Endothelial cell (in vitro differentiated cells): ENCODE measurements at regions not wholly inside any gene's neighbourhood (a gene's known extent, or its start where the extent isn't known, plus 50 kb on each side); places are given as distances from the start of the nearest gene placed in this dataset.

Experiments
- DNase-seq: peaks from one replicate; pipeline ENCODE4 v3.0.0; 2021; ENCODE audit warnings: low spot score
- H3K27ac Mint-ChIP-seq: one replicate; pipeline ENCODE4 v1.8.0; 2021; ENCODE audit warnings: mixed read lengths, inconsistent platforms; ENCODE audit not compliant: unreplicated experiment
- H3K27me3 Mint-ChIP-seq: one replicate; pipeline ENCODE4 v1.8.0; 2021; ENCODE audit warnings: mild to moderate bottlenecking, moderate library complexity, mixed read lengths, inconsistent platforms; ENCODE audit not compliant: unreplicated experiment
- H3K36me3 Mint-ChIP-seq: one replicate; pipeline ENCODE4 v1.8.0; 2021; ENCODE audit warnings: mild to moderate bottlenecking, low read depth, mixed read lengths, inconsistent platforms; ENCODE audit not compliant: unreplicated experiment
- H3K4me1 Mint-ChIP-seq: one replicate; pipeline ENCODE4 v1.8.0; 2021; ENCODE audit warnings: mild to moderate bottlenecking, mixed read lengths, inconsistent platforms; ENCODE audit not compliant: unreplicated experiment
- H3K4me3 Mint-ChIP-seq: one replicate; pipeline ENCODE4 v1.8.0; 2021; ENCODE audit warnings: mild to moderate bottlenecking, mixed read lengths, inconsistent platforms; ENCODE audit not compliant: unreplicated experiment
- H3K9me3 Mint-ChIP-seq: one replicate; pipeline ENCODE4 v1.8.0; 2021; ENCODE audit warnings: mixed read lengths, inconsistent platforms; ENCODE audit not compliant: unreplicated experiment
- CTCF ChIP-seq: fragments of 200-600 bp; sonication (generic); IDR thresholded peaks from one replicate; pipeline ENCODE4 v1.5.0; 2021; ENCODE audit warnings: antibody characterized with exemption; ENCODE audit not compliant: unreplicated experiment

- peaks cover 1% of the 10 kb centered on the region for H3K27me3 Mint-ChIP-seq
- DNase-seq: no peak
- H3K9me3 Mint-ChIP-seq: no peaks in the 10 kb centered on the region
- H3K36me3 Mint-ChIP-seq: no peaks in the 10 kb centered on the region
- H3K4me3 Mint-ChIP-seq: no peak overlapping the region
- no peak for TF ChIP-seq CTCF
- no peak overlapping the region for H3K27ac Mint-ChIP-seq
- H3K4me1 Mint-ChIP-seq: peaks cover 4% of the 10 kb centered on the region
These were observed 628.4 kb downstream of the BRD1 start for GRCh38 chr22:49199224-49199623.

GRCh38 chr22:49198705-49199084, 629.0 kb downstream of the BRD1 start:
- no peak for TF ChIP-seq CTCF
- Mint-ChIP-seq H3K27ac (no peak overlapping the region), H3K9me3 (no peaks in the 10 kb centered on the region), H3K27me3 (peaks cover 1% of the 10 kb centered on the region), H3K4me3 (no peak overlapping the region), H3K36me3 (no peaks in the 10 kb centered on the region), H3K4me1 (peaks cover 4% of the 10 kb centered on the region)
- DNase-seq: no peak

- Mint-ChIP-seq H3K4me1 (peaks cover 4% of the 10 kb centered on the region), H3K36me3 (no peaks in the 10 kb centered on the region), H3K27ac (no peak overlapping the region), H3K9me3 (no peaks in the 10 kb centered on the region), H3K27me3 (peaks cover 1% of the 10 kb centered on the region), H3K4me3 (no peak overlapping the region)
- DNase-seq: no peak
- no peak for TF ChIP-seq CTCF
These were observed 629.5 kb downstream of the BRD1 start for GRCh38 chr22:49197986-49198704.

- no peak overlapping the region for H3K27ac Mint-ChIP-seq
- H3K9me3 Mint-ChIP-seq: no peaks in the 10 kb centered on the region
- H3K4me3 Mint-ChIP-seq: no peak overlapping the region
- peaks cover 1% of the 10 kb centered on the region for H3K27me3 Mint-ChIP-seq
- no peaks in the 10 kb centered on the region for H3K36me3 Mint-ChIP-seq
- no peak for TF ChIP-seq CTCF
- no peak for DNase-seq
- peaks cover 4% of the 10 kb centered on the region for H3K4me1 Mint-ChIP-seq
These were observed 630.2 kb downstream of the BRD1 start for GRCh38 chr22:49197505-49197904.

GRCh38 chr22:49196046-49196511, 631.6 kb downstream of the BRD1 start:
- peaks cover 4% of the 10 kb centered on the region for H3K4me1 Mint-ChIP-seq
- H3K27ac Mint-ChIP-seq: no peak overlapping the region
- H3K9me3 Mint-ChIP-seq: no peaks in the 10 kb centered on the region
- peaks cover 1% of the 10 kb centered on the region for H3K27me3 Mint-ChIP-seq
- no peak overlapping the region for H3K4me3 Mint-ChIP-seq
- no peak for DNase-seq
- no peaks in the 10 kb centered on the region for H3K36me3 Mint-ChIP-seq
- TF ChIP-seq CTCF: no peak
